HG02973 (cell line): ENCODE measurements at regions not wholly inside any gene's neighbourhood (a gene's known extent, or its start where the extent isn't known, plus 50 kb on each side); places are given as distances from the start of the nearest gene placed in this dataset.

ENCODE experiments used
- ATAC-seq: cut with Tn5 transposase; IDR thresholded peaks from one replicate; pipeline ENCODE4 v1.9.1; 2021; ENCODE audit warnings: moderate library complexity; ENCODE audit not compliant: unreplicated experiment

DNA sequence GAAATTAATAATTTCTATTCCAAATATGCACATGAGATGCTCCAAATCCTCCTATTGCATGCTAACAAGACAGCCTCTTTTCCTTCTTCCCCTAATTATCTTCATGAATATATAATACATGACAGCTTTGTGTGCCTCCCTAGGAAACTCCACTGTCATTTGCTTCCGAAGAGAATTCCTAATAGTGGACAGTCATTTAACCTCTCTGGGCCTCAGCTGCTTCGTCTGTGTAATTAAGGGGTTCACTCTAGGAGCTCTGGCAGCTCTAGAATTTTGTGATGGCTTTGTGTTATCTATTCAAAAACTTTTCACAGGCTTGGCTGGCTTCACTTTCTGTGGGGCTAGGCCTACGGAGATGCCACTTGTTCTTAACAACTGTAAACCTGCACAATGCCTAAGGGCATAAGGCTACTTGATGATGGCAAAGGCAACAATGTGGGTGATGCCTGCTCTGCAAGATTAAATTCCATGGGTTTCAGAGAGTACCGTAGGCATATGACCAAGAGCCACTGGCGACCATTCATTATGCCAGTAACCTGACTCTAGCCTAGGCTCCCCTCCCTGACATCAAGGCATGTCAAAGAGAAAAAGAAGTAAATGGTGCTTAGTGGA is 333.8 kb upstream of the UMPS start:
- no peak for ATAC-seq

DNA sequence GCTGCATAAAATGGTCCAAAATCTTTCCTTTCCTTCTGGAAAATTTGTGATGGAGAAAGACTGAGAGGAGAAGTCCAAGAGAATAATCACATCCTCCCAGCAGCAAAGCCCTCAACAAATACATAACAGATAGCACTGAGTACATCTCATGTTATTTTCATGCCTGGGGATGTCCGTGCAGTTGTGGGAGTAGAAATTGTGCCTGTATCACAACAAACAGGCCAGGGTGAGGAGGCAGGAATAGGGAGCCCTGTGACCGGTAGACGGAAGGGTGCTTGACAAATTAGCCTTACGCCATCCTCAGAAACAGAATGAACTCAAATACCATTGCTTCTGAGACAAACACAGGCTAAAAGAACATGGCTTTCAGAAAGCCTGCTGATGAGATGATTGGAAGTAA is 333.2 kb upstream of the UMPS start:
- ATAC-seq, result no peak

DNA sequence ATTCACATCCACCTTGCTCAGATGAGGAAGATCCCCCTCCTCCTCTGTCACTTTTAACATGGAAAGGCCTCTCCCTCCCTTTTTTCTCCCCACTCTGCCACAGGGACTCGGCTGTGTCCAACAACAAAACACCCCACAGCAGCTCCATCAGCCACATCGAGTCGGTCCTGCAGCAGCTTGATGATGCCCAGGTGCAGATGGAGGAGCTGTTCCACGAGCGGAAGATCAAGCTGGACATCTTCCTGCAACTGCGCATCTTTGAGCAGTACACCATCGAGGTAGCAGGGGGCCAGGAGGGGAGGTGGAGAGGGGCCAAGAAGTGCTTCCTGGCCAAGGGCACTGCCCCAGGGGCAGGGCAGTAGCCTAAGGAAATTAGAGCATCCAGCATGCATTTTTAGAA is 331.7 kb upstream of the UMPS start:
- ATAC-seq, result no peak

DNA sequence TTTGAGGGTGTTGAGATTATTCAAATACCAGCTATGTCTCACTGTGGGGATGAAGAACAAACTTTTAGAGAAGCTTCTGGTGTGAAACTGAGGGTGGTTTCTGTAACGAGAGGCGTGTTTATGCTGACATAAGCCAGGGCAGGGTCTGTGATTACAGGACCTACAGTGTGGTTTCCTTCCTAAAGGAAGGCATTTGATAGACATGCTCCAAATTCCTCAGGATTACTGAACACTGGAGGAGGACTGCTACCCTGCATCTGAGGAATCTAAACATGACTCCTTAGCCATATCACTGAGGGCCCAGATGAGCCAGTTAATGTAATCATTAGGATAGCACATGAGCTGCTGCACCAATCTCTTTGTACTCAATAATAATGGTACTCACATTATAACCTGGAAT is 328.4 kb upstream of the UMPS start:
- no peak for ATAC-seq

DNA sequence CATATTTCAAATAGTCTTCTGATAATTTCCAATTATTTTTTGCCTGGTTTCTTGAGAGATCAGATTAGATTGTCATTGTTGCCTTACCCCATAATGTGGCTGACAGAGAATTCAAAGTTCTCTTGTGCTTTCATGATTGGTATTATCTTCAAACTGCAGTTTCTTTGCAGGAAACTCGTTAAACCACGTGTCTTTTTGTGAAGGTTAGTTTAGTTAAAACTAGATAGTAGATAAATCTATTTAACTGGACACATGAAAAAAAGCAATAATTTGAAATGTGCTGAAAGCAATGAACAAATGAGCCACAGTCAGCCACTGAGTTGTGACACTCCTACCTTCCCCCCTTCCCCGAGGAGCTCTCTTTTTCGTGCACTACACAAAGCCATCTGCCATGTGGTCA is 327.5 kb upstream of the UMPS start:
- no peak for ATAC-seq

DNA sequence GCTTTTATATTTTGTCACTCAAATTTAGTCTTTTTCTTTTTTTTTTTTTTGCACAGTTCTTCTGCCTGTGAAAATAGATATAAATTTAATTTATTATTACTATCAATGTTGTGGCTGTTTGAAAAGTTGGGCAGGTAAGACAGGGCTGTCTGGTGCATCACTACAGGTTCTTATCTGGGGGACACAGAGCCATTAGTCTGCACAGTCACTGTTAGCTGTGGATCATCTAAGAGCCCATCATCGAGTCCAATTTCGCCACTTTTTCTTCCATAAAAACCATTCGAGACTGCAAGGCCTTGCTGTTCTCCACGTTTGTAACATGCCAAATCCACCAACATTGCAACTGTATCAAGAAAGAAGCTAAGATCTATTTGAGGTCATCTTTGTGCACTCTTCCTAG is 325.6 kb upstream of the UMPS start:
- no peak for ATAC-seq

DNA sequence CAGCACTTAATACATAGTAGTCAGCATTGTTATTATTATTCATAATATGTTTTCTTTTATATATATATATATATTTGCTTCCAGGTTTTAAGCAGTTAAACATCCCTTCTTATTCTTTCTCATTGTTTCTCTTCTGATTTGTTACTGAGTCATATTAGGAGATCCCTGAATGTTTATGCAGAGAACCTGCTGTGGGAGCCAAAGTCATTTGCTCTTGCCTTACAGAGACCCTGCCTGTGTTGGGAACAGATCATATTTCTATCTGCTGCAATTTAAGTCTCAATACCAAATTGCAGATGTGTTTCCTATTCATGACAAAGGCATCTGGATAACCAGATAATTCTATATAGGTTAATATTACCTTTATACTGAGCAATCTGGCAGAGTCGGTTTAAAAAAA is 323.0 kb upstream of the UMPS start:
- ATAC-seq, result no peak

DNA sequence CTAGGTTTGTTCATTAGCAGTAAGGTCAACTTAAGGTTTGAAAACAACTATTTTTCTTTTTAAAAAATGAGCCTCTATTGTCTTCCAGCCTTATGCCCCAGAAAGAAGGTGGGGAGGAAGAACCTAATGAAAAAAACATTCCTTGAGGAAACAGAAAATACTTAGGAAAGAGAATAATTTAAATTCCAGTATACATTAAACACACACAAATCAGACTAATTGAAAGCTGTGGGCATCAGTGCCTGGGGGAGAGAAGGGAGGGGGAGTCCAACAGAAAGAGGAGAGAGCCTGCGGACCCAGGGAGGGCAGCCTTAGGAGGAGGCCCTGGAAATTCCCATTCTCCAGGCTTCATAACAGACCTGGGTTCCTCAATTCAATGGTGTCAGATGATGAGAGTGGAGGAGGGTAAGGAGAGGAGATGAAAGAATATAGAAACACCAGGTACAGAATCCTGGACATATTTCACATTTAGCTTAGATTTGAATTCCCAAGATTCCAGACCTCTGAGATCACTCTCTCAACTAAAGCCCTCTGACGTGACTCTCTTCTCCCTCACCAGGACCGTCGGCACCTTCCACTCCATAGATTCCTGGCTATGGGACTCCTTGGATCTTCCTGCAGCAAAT is 320.5 kb upstream of the UMPS start:
- no peak for ATAC-seq

DNA sequence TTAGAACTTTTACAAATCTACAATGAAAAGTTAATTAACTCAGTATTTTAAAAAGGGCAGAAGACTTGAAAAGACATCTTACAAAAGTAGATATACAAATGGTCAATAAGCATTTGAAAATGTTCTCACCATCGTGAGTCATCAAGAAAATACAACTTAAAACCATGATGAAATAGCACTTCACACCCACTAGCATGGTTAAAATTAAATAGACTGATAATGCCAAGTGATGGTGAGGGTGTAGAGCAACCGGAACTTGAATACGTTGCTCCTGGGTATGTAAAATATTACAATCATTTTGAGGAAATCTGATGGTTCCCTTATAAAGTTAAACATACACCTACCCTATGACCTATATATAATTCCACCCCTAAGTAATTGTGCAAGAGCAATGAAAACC is 319.8 kb upstream of the UMPS start:
- no peak for ATAC-seq

DNA sequence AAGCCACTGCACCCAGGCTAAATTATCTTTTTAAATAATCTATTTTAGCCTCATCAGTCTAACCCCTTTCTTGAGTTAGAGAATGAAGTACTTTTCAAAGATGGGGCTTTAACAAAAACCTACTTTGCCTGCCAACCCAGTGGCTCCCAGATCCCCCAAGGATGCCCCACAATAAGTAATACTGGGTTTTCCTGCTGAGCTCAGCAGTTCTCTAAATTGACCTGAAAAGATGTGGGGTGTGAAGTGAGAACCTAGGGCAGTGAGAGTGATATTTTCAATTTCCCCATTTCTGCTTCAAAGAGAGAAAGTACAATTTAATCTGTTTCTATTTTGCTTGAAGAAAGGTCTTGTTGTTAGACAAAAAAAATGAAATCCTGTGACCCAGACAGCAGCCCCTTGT is 318.5 kb upstream of the UMPS start:
- no peak for ATAC-seq

DNA sequence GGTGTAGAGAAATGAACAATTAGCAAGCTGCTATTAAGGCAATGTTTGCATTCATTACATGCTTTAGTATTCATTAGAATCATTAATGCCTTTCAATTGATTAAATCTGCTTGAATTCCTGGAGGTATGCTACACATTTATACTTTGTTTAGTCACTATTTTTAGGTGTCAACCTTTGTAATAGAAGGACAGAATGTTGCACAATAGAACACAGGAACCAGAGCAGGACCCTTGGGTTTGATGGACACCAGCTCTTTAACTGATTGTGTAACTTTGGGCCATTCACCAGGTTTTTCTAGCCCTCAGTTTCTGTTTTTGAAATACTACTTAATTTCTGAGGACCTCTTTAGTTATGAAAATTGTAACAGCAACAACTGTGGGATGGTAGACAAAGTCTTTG is 317.6 kb upstream of the UMPS start:
- ATAC-seq, result no peak

DNA sequence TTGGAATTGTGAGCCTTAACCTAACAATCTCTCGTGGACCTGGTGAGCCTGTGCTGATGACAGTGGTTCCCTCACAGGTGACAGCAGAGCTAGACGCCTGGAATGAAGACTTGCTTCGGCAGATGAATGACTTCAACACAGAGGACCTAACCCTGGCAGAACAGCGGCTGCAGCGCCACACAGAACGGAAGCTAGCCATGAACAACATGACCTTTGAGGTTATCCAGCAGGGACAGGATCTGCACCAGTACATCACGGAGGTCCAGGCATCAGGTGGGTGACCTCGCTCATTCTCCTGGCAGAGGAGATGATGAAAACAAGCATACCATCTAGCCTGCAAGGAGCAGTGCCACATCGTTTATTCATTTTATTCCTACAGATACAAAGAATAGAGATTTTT is 316.9 kb upstream of the UMPS start:
- no peak for ATAC-seq

DNA sequence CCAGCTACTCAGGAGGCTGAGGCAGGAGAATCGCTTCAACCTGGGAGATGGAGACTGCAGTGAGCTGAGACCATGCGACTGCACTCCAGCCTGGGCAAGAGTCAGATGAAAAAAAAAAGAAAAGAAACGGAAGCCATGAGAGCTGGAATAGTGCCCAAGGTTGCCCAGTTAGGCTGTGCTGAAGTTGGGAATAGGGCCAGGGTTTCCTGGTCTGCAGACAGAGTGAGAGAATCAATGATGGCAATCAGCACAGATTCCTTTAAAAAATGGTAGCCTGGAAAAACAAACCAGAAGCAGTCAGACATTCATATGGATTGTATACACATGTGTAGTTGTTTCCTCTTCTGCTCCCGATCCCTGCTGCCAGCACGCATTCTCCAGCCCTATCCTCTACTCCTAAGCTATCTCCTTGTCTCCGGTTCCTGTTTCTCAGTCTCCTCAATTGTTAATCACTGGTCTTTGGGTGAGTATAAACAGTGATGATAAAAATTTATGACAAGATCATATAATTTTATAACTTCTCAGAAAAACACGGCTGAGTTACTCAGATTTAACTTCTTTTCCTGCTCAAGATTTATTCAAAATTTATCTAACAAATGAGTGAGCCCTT is 316.2 kb upstream of the UMPS start:
- ATAC-seq, result no peak

DNA sequence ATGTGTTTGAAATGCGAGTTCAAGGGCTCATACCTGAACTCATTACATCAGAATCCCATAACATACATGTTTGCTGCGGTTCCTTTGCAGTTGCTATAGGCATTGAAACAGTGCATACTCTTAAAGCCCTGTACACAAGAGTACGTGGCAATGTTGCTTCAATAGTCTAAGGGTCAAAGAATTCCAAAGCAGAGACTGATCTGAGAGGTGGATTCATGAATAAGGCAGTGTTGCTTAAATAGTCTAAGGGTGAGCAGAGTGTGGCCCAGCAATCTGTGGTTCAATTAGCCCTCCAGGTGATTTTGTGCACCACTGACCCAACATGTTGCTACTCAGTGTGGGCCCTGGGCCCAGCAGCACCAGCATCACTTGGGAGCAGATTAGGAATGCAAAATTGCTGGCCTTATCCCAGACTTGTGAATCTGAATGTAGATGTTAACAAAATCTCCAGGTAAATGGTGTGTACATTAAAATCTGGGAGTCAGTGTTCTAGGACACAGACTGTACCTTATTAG is 314.7 kb upstream of the UMPS start:
- no peak for ATAC-seq

DNA sequence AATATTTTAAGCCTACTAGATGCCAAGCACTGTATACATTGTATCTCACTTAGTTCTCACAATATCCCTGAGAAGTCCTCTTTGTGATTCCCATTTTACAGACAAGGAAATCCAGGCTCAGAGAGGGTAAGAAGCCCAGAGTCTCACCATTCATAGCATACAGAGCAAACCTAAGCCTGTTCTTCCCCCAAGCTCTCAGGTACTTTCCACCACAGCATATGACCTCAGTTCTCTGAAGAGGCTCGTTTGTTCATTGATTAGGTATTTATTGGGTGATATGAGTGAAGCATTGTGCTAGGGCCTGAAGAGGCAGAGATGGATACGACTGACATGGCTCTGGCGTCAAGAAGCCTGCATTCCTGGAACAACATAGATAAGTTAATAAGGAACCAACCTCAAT is 310.9 kb upstream of the UMPS start:
- no peak for ATAC-seq

DNA sequence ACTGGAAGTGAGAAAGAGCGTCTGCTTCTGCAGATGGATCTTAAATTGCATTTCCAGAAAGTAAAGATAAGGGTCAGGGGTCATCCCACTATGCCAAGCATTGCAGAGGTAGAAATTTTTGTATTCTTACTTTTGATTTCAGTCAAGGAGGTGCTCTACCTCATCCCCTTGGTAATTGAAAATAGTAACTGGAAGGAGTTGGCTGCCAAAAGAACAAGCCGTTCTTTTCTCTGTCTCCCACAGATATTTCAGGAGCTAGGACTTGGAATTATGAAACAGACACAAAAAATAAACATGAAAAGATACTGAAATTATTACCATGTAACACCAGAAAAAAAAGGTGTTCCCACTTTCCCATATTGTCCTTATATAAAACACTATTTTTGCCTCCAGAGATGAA is 309.9 kb upstream of the UMPS start:
- ATAC-seq, result no peak

DNA sequence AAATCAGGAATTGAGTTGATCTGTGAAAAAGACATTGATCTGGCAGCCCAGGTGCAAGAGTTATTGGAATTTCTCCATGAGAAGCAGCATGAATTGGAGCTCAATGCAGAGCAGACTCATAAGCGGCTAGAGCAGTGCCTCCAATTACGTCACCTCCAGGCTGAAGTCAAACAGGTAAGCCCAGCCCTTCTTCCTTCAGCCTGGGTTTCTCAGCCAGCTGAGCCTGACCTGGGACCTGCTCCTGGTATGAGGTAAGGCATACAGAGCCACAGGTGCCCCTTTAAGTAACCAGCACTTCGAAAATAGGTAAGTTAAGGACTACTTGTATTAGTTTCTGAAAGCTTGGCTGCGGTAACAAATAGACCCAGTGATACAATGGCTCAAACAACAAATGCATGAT is 307.4 kb upstream of the UMPS start:
- no peak for ATAC-seq

DNA sequence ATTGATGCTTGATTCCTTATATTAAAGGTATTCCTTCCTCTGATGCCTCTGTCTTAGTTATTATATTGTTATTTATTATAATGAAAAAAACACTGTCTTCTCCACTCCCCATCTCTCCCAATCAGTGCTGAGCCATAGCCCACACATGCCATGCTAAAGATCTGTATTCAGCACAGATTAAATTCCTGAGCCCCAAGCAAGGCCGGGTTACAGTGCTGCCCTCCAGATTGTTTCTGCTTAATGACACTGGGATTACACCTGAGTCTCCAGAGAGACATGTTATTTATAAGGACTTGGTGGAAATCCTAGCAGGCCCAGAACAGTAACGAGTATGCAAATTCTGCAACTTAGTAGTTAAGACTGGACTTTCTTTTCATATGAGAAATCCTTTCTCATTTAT is 305.9 kb upstream of the UMPS start:
- no peak for ATAC-seq

DNA sequence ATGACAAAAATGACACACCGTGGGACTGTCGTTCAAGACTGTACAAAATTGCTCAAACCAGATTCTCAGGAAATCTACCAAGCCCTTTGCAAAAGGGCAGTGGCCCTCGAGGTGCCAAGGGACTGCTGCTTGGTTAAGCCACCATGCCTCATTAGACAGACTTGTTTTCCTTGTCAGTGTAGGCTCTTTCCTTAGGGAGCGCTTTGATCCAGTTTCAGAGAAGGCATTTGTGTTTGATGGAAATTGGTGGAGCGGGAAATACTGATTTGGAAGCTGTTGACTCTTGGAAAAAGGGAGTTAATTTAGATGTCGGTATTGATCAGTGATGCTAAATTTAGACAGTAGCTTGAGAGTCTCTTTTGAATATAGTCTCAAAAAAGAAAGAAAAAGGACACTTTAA is 304.3 kb upstream of the UMPS start:
- ATAC-seq, result no peak

DNA sequence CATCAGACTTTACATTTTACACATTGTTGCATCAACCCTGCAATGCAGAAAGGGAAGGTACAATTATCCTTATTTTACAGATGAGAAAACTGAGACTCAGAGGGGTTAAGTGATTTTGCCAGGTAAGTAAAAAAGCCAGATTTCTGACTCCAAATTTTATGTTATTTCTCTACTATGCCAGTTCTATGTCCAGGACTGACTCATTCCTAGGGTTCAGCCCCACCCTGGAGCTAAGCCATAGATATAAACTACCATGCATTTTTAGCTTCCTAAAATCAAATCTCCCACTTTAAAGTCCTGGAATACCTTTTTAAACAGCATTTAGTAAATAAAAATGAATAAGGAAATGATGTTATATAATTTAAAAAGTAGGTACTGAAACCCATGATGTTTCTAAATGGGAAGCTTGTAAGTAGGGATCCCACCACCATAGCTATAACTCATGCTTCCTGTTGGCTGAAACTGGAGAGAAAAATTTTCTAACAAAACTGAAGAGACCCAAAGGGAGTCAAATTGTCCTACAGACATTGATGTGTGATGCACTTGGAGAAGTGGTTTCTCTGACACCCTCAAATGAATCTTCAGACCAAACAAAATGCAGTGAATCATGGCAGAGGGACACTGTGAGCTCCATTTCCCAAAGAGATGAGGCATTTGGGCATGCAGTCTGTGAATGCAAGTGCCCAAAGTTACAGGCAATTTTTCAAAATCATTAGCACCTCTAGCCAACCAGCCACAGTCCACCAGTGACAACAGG is 301.7 kb upstream of the UMPS start:
- no peak for ATAC-seq

DNA sequence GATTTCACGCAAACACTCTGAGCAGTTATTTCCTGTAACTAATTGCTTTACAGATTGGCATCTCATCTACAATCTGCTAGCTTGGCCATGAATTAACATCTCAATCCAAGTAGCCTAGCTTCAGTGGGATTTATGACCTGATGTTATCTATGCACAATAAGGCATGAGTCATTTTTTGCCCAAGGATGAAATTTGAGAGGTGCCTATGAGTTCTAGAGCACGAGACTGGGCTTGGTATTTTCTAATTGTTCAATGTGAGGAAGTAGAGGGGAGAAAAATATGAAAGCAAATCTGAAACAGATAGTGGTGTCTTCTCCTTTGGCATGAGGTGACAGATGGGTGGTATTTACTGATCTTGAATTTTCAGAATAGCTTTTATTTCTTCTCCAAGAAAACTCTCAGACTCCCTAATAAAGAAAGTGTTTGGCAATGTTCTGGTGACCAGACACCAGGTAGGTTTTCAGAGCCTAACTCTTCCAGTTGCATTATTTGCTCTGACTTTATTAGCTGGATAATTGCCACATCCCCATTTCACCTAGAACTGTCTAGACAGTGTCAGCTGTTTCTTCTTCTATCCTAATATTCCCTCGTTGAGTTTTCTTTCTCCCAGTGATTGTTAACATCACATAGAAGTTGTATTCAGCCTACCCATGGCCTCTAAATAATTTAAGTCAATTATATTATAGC is 301.0 kb upstream of the UMPS start:
- ATAC-seq, result no peak
